ENCODE measurements at regions not wholly inside any gene's neighbourhood (a gene's known extent, or its start where the extent isn't known, plus 50 kb on each side); places are given as distances from the start of the nearest gene placed in this dataset.

- no peak overlapping the region for H2AFZ ChIP-seq (ENCODE audit: low read length)
- no peak overlapping the region for H2BK5ac ChIP-seq (ENCODE audit: insufficient read length, low read length)
- no peak overlapping the region for H3K14ac ChIP-seq (ENCODE audit: insufficient read depth, low read length)
- H3K79me1 ChIP-seq (ENCODE audit: insufficient read depth, low read depth, low read length, poor library complexity, severe bottlenecking): no peaks in the 10 kb centered on the region
- H3K79me2 ChIP-seq (ENCODE audit: insufficient read depth, low read length): no peaks in the 10 kb centered on the region
- no peak overlapping the region for H3K4ac ChIP-seq (ENCODE audit: low read depth, low read length)
- H2BK20ac ChIP-seq (ENCODE audit: low read depth, low read length, poor library complexity, severe bottlenecking): no peak overlapping the region
- H3K23me2 ChIP-seq (ENCODE audit: insufficient read length, low read depth, low read length, poor library complexity, severe bottlenecking): no peaks in the 10 kb centered on the region
- H3K27me3 ChIP-seq (ENCODE audit: insufficient read depth, low read length): no peaks in the 10 kb centered on the region
- H3K9ac ChIP-seq (ENCODE audit: extremely low read depth, insufficient read length, low read length): no peak overlapping the region
- no peaks in the 10 kb centered on the region for H3K4me1 ChIP-seq (ENCODE audit: insufficient read depth, low read length)
- no peak overlapping the region for H3K56ac ChIP-seq (ENCODE audit: insufficient read length, low read depth, low read length)
- no peak for TF ChIP-seq CTCF (conservative IDR thresholded peaks at IDR 0.05)
- H4K5ac ChIP-seq (ENCODE audit: insufficient read length, low read depth, low read length): no peak overlapping the region
- H3K4me2 ChIP-seq (ENCODE audit: insufficient read depth, insufficient read length, low read length): no peak overlapping the region
- H2BK15ac ChIP-seq (ENCODE audit: low read depth, low read length): no peak overlapping the region
- no peak for DNase-seq
- no peaks in the 10 kb centered on the region for H4K20me1 ChIP-seq (ENCODE audit: control insufficient read depth, insufficient read depth, insufficient read length)
- no peak overlapping the region for H3K4me3 Mint-ChIP-seq
- no peaks in the 10 kb centered on the region for H3K9me3 ChIP-seq (ENCODE audit: control insufficient read depth, low read depth, low read length)
- no peak overlapping the region for H2BK12ac ChIP-seq (ENCODE audit: insufficient read length, low read depth, low read length)
- H3K9me3 Mint-ChIP-seq: no peaks in the 10 kb centered on the region
- H3K23ac ChIP-seq (ENCODE audit: insufficient read length, low read depth, low read length): no peak overlapping the region
- H2BK120ac ChIP-seq (ENCODE audit: low read depth, low read length, poor library complexity, severe bottlenecking): no peak overlapping the region
- WGBS (ENCODE audit: extremely low coverage, insufficient read length, low lambda C conversion rate): no CpG with 5 or more reads among the region's 1 CpG
- no peak overlapping the region for H3K18ac ChIP-seq (ENCODE audit: insufficient read length, low read depth, low read length)
- no peak overlapping the region for H3K27ac ChIP-seq (ENCODE audit: insufficient read length, low read depth, low read length)
- H4K8ac ChIP-seq (replicated peaks; ENCODE audit: insufficient read length, low read depth, low read length): no peak overlapping the region
- no peaks in the 10 kb centered on the region for H3K27me3 Mint-ChIP-seq (ENCODE audit: low read depth)
- no peak overlapping the region for H3T11ph ChIP-seq (ENCODE audit: low read length)
- H2AK5ac ChIP-seq (ENCODE audit: insufficient read length, low read length): no peak overlapping the region
- peaks cover 10 to 11% of the 10 kb centered on the region in 2 experiments for H3K4me1 Mint-ChIP-seq
- H3K27ac Mint-ChIP-seq: no peak overlapping the region
- H4K91ac ChIP-seq (ENCODE audit: insufficient read length, low read depth, low read length): no peak overlapping the region
- no peaks in the 10 kb centered on the region for H3K36me3 Mint-ChIP-seq (ENCODE audit: insufficient read depth in 1 of 3, low read depth in 3 of 3)
These were observed 307.5 kb downstream of the ETNK1 start for GRCh38 chr12:22932431-22932830.
